NCI-H128 (cell line): ENCODE measurements at regions not wholly inside any gene's neighbourhood (a gene's known extent, or its start where the extent isn't known, plus 50 kb on each side); places are given as distances from the start of the nearest gene placed in this dataset.

Experiments used
- DNase-seq: peaks from one replicate; lab custom pipeline; 2025; ENCODE audit not compliant: unreplicated experiment; lab: John Stamatoyannopoulos, UW

- no peak for DNase-seq
Measured at GRCh38 chr18:78510636-78511035, 469.0 kb upstream of the SALL3 start.

GRCh38 chr18:78511666-78512601 lies 467.7 kb upstream of the SALL3 start:
- no peak for DNase-seq

GRCh38 chr18:78514910-78515670 lies 464.5 kb upstream of the SALL3 start:
- DNase-seq = no peak

- no peak for DNase-seq
Measured at GRCh38 chr18:78517328-78517727, 462.3 kb upstream of the SALL3 start.

GRCh38 chr18:78517973-78518372 lies 461.6 kb upstream of the SALL3 start:
- no peak for DNase-seq

GRCh38 chr18:78518805-78519204 lies 460.8 kb upstream of the SALL3 start:
- DNase-seq = no peak

GRCh38 chr18:78519394-78520062 lies 460.1 kb upstream of the SALL3 start:
- no peak for DNase-seq

- DNase-seq = no peak
Measured at GRCh38 chr18:78521136-78521535, 458.5 kb upstream of the SALL3 start.

GRCh38 chr18:78521744-78522143 lies 457.9 kb upstream of the SALL3 start:
- DNase-seq = no peak

- no peak for DNase-seq
Measured at GRCh38 chr18:78522507-78522906, 457.1 kb upstream of the SALL3 start.

- DNase-seq = no peak
Measured at GRCh38 chr18:78523850-78524249, 455.8 kb upstream of the SALL3 start.

- no peak for DNase-seq
Measured at GRCh38 chr18:78525366-78526111, 454.1 kb upstream of the SALL3 start.

GRCh38 chr18:78526275-78526674 lies 453.3 kb upstream of the SALL3 start:
- no peak for DNase-seq

- no peak for DNase-seq
Measured at GRCh38 chr18:78526923-78527711, 452.5 kb upstream of the SALL3 start.

- no peak for DNase-seq
Measured at GRCh38 chr18:78527984-78528383, 451.6 kb upstream of the SALL3 start.

GRCh38 chr18:78528411-78529258 lies 451.0 kb upstream of the SALL3 start:
- no peak for DNase-seq

GRCh38 chr18:78531637-78532036 lies 448.0 kb upstream of the SALL3 start:
- DNase-seq = no peak

GRCh38 chr18:78538669-78539440 lies 440.8 kb upstream of the SALL3 start:
- DNase-seq = no peak
